ENCODE measurements at regions not wholly inside any gene's neighbourhood (a gene's known extent, or its start where the extent isn't known, plus 50 kb on each side); places are given as distances from the start of the nearest gene placed in this dataset.

GRCh38 chr11:119572481-119573424 is 149.8 kb upstream of the THY1 start:
- no peak for TF ChIP-seq POLR2A (IDR thresholded peaks at IDR 0.05)
- TF ChIP-seq CTCF (IDR thresholded peaks at IDR 0.05), result no peak

Data from lower leg skin (tissue), 3 donors.